ENCODE measurements at regions not wholly inside any gene's neighbourhood (a gene's known extent, or its start where the extent isn't known, plus 50 kb on each side); places are given as distances from the start of the nearest gene placed in this dataset.

- no peaks in the 10 kb centered on the region for H3K79me2 ChIP-seq (ENCODE audit: insufficient read depth, low read length)
- DNase-seq, result peak; percentile 47
- H3K27ac ChIP-seq (ENCODE audit: low read length), result no peak overlapping the region
- no peaks in the 10 kb centered on the region; the same call in 1 of the 2 replicates for H3K36me3 ChIP-seq (ENCODE audit: insufficient read depth, low read length)
- no peak overlapping the region for H3K4me2 ChIP-seq (ENCODE audit: insufficient read depth, low read length)
- peak overlapping the region in 1 of 2 experiments; percentile 14; a peak in 1 of 4 replicates for H3K4me3 ChIP-seq (ENCODE audit: low read depth in 1 of 2, low read length in 2 of 2)
- no peak overlapping the region for H3K9ac ChIP-seq (ENCODE audit: low read depth, low read length)
- H3K27me3 ChIP-seq (ENCODE audit: insufficient read depth, low read length, poor library complexity), result no peaks in the 10 kb centered on the region
- H2AFZ ChIP-seq (ENCODE audit: low read depth, low read length), result no peak overlapping the region
- peaks cover 18% of the 10 kb centered on the region for H3K9me3 ChIP-seq (ENCODE audit: insufficient read depth, low read length, severe bottlenecking)
- TF ChIP-seq CTCF (IDR thresholded peaks at IDR 0.05; ENCODE audit: borderline replicate concordance, extremely low read depth, low read length, poor library complexity, severe bottlenecking) (no peak), EZH2 (IDR thresholded peaks at IDR 0.05; ENCODE audit: borderline replicate concordance, low read depth, low read length, severe bottlenecking) (no peak)
- H4K20me1 ChIP-seq (ENCODE audit: insufficient read depth, low read length), result no peaks in the 10 kb centered on the region
- no peaks in the 10 kb centered on the region for H3K4me1 ChIP-seq (ENCODE audit: insufficient read depth, low read length)
- no peak for ATAC-seq (ENCODE audit: insufficient read depth, low read depth)
Observed at GRCh38 chr13:84399320-84400085, 517.2 kb upstream of the SLITRK1 start.

GRCh38 chr13:84393981-84394625 lies 511.8 kb upstream of the SLITRK1 start:
- Histone ChIP-seq H3K4me1 (ENCODE audit: insufficient read depth, low read length) (no peaks in the 10 kb centered on the region), H3K9me3 (ENCODE audit: insufficient read depth, low read length, severe bottlenecking) (peaks cover 19% of the 10 kb centered on the region), H3K27me3 (ENCODE audit: insufficient read depth, low read length, poor library complexity) (no peaks in the 10 kb centered on the region), H3K27ac (ENCODE audit: low read length) (no peak overlapping the region), H2AFZ (ENCODE audit: low read depth, low read length) (no peak overlapping the region), H3K79me2 (ENCODE audit: insufficient read depth, low read length) (no peaks in the 10 kb centered on the region), H3K4me3 (ENCODE audit: low read depth in 1 of 2, low read length in 2 of 2) (no peak overlapping the region), H3K36me3 (ENCODE audit: insufficient read depth, low read length) (no peaks in the 10 kb centered on the region; the same call in 1 of the 2 replicates), H4K20me1 (ENCODE audit: insufficient read depth, low read length) (no peaks in the 10 kb centered on the region), H3K4me2 (ENCODE audit: insufficient read depth, low read length) (no peak overlapping the region), H3K9ac (ENCODE audit: low read depth, low read length) (no peak overlapping the region)
- ATAC-seq (ENCODE audit: insufficient read depth, low read depth), result no peak
- no peak for DNase-seq
- TF ChIP-seq CTCF (IDR thresholded peaks at IDR 0.05; ENCODE audit: borderline replicate concordance, extremely low read depth, low read length, poor library complexity, severe bottlenecking) (no peak), EZH2 (IDR thresholded peaks at IDR 0.05; ENCODE audit: borderline replicate concordance, low read depth, low read length, severe bottlenecking) (no peak)

GRCh38 chr13:84380866-84381265 lies 498.6 kb upstream of the SLITRK1 start:
- peak overlapping the region; percentile 15; the same call in 1 of the 2 replicates for H2AFZ ChIP-seq (ENCODE audit: low read depth, low read length)

GRCh38 chr13:84377106-84377505 lies 494.8 kb upstream of the SLITRK1 start:
- Histone ChIP-seq H3K4me3 (ENCODE audit: low read depth in 1 of 2, low read length in 2 of 2) (no peak overlapping the region), H3K4me2 (ENCODE audit: insufficient read depth, low read length) (no peak overlapping the region), H3K9me3 (ENCODE audit: insufficient read depth, low read length, severe bottlenecking) (no peaks in the 10 kb centered on the region), H3K27me3 (ENCODE audit: insufficient read depth, low read length, poor library complexity) (no peaks in the 10 kb centered on the region), H3K79me2 (ENCODE audit: insufficient read depth, low read length) (no peaks in the 10 kb centered on the region), H2AFZ (ENCODE audit: low read depth, low read length) (no peak overlapping the region), H3K36me3 (ENCODE audit: insufficient read depth, low read length) (no peaks in the 10 kb centered on the region), H4K20me1 (ENCODE audit: insufficient read depth, low read length) (no peaks in the 10 kb centered on the region), H3K4me1 (ENCODE audit: insufficient read depth, low read length) (no peaks in the 10 kb centered on the region), H3K9ac (ENCODE audit: low read depth, low read length) (no peak overlapping the region), H3K27ac (ENCODE audit: low read length) (no peak overlapping the region)
- TF ChIP-seq EZH2 (IDR thresholded peaks at IDR 0.05; ENCODE audit: borderline replicate concordance, low read depth, low read length, severe bottlenecking) (no peak), CTCF (IDR thresholded peaks at IDR 0.05; ENCODE audit: borderline replicate concordance, extremely low read depth, low read length, poor library complexity, severe bottlenecking) (no peak)
- ATAC-seq (ENCODE audit: insufficient read depth, low read depth), result no peak
- DNase-seq, result no peak

More at GRCh38 chr13:84380866-84381265, 498.6 kb upstream of the SLITRK1 start:
- DNase-seq, result no peak
- Histone ChIP-seq H3K36me3 (ENCODE audit: insufficient read depth, low read length) (no peaks in the 10 kb centered on the region), H3K4me1 (ENCODE audit: insufficient read depth, low read length) (no peaks in the 10 kb centered on the region), H3K27ac (ENCODE audit: low read length) (no peak overlapping the region), H3K9ac (ENCODE audit: low read depth, low read length) (no peak overlapping the region), H3K4me2 (ENCODE audit: insufficient read depth, low read length) (no peak overlapping the region), H3K79me2 (ENCODE audit: insufficient read depth, low read length) (no peaks in the 10 kb centered on the region), H3K9me3 (ENCODE audit: insufficient read depth, low read length, severe bottlenecking) (peaks cover 4% of the 10 kb centered on the region), H3K27me3 (ENCODE audit: insufficient read depth, low read length, poor library complexity) (no peaks in the 10 kb centered on the region), H3K4me3 (ENCODE audit: low read depth in 1 of 2, low read length in 2 of 2) (no peak overlapping the region), H4K20me1 (ENCODE audit: insufficient read depth, low read length) (no peaks in the 10 kb centered on the region)
- no peak for TF ChIP-seq EZH2 (IDR thresholded peaks at IDR 0.05; ENCODE audit: borderline replicate concordance, low read depth, low read length, severe bottlenecking)
- ATAC-seq (ENCODE audit: insufficient read depth, low read depth), result no peak
